ENCODE measurements at regions not wholly inside any gene's neighbourhood (a gene's known extent, or its start where the extent isn't known, plus 50 kb on each side); places are given as distances from the start of the nearest gene placed in this dataset.

DNA sequence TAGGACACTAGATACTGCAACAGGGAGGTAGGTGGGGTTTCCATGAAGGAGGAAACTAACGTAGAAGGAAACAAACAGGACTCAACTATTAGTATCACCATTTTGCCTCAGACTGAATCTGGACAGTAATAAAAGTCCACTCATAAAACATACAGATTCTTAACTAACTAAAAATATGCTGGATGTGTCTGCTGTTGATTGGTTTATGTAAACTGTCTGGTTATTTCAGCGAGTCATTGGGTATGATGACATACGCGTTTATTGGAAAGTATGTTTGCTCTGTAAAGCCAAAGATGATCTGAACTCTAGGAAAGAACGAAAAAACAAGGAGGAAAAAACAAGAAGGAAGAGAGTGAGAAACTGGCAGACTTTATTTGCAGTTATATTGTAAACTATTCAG, 1816.1 kb upstream of the LRRTM1 start:
- H3K27ac ChIP-seq, result no peak overlapping the region
- no peak overlapping the region for H3K4me3 ChIP-seq
- DNase-seq (ENCODE audit: low read depth in 1 of 2, low spot score in 2 of 2), result no peak
- no peaks in the 10 kb centered on the region for H3K27me3 ChIP-seq (replicated peaks)
- no peaks in the 10 kb centered on the region for H3K9me3 ChIP-seq (replicated peaks)
- no peaks in the 10 kb centered on the region for H3K4me1 ChIP-seq (replicated peaks)
- H3K36me3 ChIP-seq, result no peaks in the 10 kb centered on the region

- DNase-seq (ENCODE audit: low read depth in 1 of 2, low spot score in 2 of 2), result no peak
- no peaks in the 10 kb centered on the region for H3K9me3 ChIP-seq (replicated peaks)
- H3K4me3 ChIP-seq, result no peak overlapping the region
- no peaks in the 10 kb centered on the region for H3K27me3 ChIP-seq (replicated peaks)
- no peaks in the 10 kb centered on the region for H3K4me1 ChIP-seq (replicated peaks)
- H3K36me3 ChIP-seq, result no peaks in the 10 kb centered on the region
- no peak overlapping the region for H3K27ac ChIP-seq
Measured at GRCh38 chr2:82120115-82120514, 1815.6 kb upstream of the LRRTM1 start.

GRCh38 chr2:82109418-82109817, 1804.9 kb upstream of the LRRTM1 start:
- DNase-seq (ENCODE audit: low read depth in 1 of 2, low spot score in 2 of 2), result no peak
- Histone ChIP-seq H3K27ac (no peak overlapping the region), H3K36me3 (no peaks in the 10 kb centered on the region), H3K27me3 (replicated peaks) (no peaks in the 10 kb centered on the region), H3K4me3 (no peak overlapping the region), H3K4me1 (replicated peaks) (no peaks in the 10 kb centered on the region), H3K9me3 (replicated peaks) (peaks cover 3% of the 10 kb centered on the region)

- no peaks in the 10 kb centered on the region for H3K27me3 ChIP-seq (replicated peaks)
- DNase-seq (ENCODE audit: low read depth in 1 of 2, low spot score in 2 of 2), result no peak
- no peaks in the 10 kb centered on the region for H3K4me1 ChIP-seq (replicated peaks)
- H3K27ac ChIP-seq, result no peak overlapping the region
- H3K4me3 ChIP-seq, result no peak overlapping the region
- no peaks in the 10 kb centered on the region for H3K9me3 ChIP-seq (replicated peaks)
- H3K36me3 ChIP-seq, result no peaks in the 10 kb centered on the region
Measured at GRCh38 chr2:82098617-82099016, 1794.1 kb upstream of the LRRTM1 start.

GRCh38 chr2:82089518-82089917, 1785.0 kb upstream of the LRRTM1 start:
- no peak overlapping the region for H3K27ac ChIP-seq
- no peaks in the 10 kb centered on the region for H3K36me3 ChIP-seq
- H3K27me3 ChIP-seq (replicated peaks), result no peaks in the 10 kb centered on the region
- H3K4me1 ChIP-seq (replicated peaks), result no peaks in the 10 kb centered on the region
- DNase-seq (ENCODE audit: low read depth in 1 of 2, low spot score in 2 of 2), result no peak
- peaks cover 3% of the 10 kb centered on the region for H3K9me3 ChIP-seq (replicated peaks)
- H3K4me3 ChIP-seq, result no peak overlapping the region

GRCh38 chr2:82084679-82085392, 1780.3 kb upstream of the LRRTM1 start:
- H3K36me3 ChIP-seq, result no peaks in the 10 kb centered on the region
- H3K27me3 ChIP-seq (replicated peaks), result no peaks in the 10 kb centered on the region
- no peak for DNase-seq (ENCODE audit: low read depth in 1 of 2, low spot score in 2 of 2)
- H3K27ac ChIP-seq, result no peak overlapping the region
- no peaks in the 10 kb centered on the region for H3K4me1 ChIP-seq (replicated peaks)
- peaks cover 3% of the 10 kb centered on the region for H3K9me3 ChIP-seq (replicated peaks)
- no peak overlapping the region for H3K4me3 ChIP-seq

GRCh38 chr2:82075875-82076274, 1771.3 kb upstream of the LRRTM1 start:
- Histone ChIP-seq H3K27ac (no peak overlapping the region), H3K4me1 (replicated peaks) (no peaks in the 10 kb centered on the region), H3K36me3 (no peaks in the 10 kb centered on the region), H3K27me3 (replicated peaks) (no peaks in the 10 kb centered on the region), H3K9me3 (replicated peaks) (no peaks in the 10 kb centered on the region; the same call in 1 of the 2 replicates), H3K4me3 (no peak overlapping the region)
- DNase-seq (ENCODE audit: low read depth in 1 of 2, low spot score in 2 of 2), result no peak

GRCh38 chr2:82062463-82062862, 1757.9 kb upstream of the LRRTM1 start:
- DNase-seq (ENCODE audit: low read depth in 1 of 2, low spot score in 2 of 2), result no peak
- Histone ChIP-seq H3K4me1 (replicated peaks) (no peaks in the 10 kb centered on the region), H3K27me3 (replicated peaks) (no peaks in the 10 kb centered on the region), H3K4me3 (no peak overlapping the region), H3K9me3 (replicated peaks) (no peaks in the 10 kb centered on the region), H3K27ac (no peak overlapping the region), H3K36me3 (no peaks in the 10 kb centered on the region)

DNA sequence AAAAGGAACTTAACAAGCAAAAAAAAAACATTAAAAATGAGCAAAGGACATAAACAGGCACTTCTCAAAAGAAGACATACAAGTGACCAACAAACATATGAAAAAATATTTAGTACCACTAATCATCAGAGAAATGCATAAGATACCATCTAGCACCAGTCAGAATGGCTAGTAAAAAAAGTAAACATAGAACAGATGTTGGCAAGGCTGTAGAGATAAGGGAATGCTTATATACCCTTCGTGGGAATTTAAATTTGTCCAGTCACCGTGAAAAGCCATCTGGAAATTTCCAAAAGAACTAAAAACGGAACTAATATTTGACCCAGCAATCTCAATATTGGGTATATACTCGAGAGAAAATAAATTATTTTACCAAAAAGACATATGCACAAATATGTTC, 1751.3 kb upstream of the LRRTM1 start:
- Histone ChIP-seq H3K4me1 (replicated peaks) (no peaks in the 10 kb centered on the region), H3K36me3 (no peaks in the 10 kb centered on the region), H3K4me3 (no peak overlapping the region), H3K27me3 (replicated peaks) (no peaks in the 10 kb centered on the region), H3K9me3 (replicated peaks) (no peaks in the 10 kb centered on the region), H3K27ac (no peak overlapping the region)
- DNase-seq (ENCODE audit: low read depth in 1 of 2, low spot score in 2 of 2), result no peak

- no peaks in the 10 kb centered on the region for H3K27me3 ChIP-seq (replicated peaks)
- H3K4me3 ChIP-seq, result no peak overlapping the region
- H3K4me1 ChIP-seq (replicated peaks), result no peaks in the 10 kb centered on the region
- no peak for DNase-seq (ENCODE audit: low read depth in 1 of 2, low spot score in 2 of 2)
- no peak overlapping the region for H3K27ac ChIP-seq
- H3K36me3 ChIP-seq, result no peaks in the 10 kb centered on the region
- H3K9me3 ChIP-seq (replicated peaks), result no peaks in the 10 kb centered on the region
Measured at GRCh38 chr2:82043867-82044266, 1739.3 kb upstream of the LRRTM1 start.

- H3K27me3 ChIP-seq (replicated peaks), result no peaks in the 10 kb centered on the region
- no peaks in the 10 kb centered on the region for H3K36me3 ChIP-seq
- no peaks in the 10 kb centered on the region for H3K9me3 ChIP-seq (replicated peaks)
- H3K4me3 ChIP-seq, result no peak overlapping the region
- H3K4me1 ChIP-seq (replicated peaks), result no peaks in the 10 kb centered on the region
- DNase-seq (ENCODE audit: low read depth in 1 of 2, low spot score in 2 of 2), result no peak
- no peak overlapping the region for H3K27ac ChIP-seq
Measured at GRCh38 chr2:82027921-82028615, 1723.5 kb upstream of the LRRTM1 start.

GRCh38 chr2:82023710-82024109, 1719.2 kb upstream of the LRRTM1 start:
- Histone ChIP-seq H3K4me1 (replicated peaks) (no peaks in the 10 kb centered on the region), H3K36me3 (no peaks in the 10 kb centered on the region), H3K27me3 (replicated peaks) (no peaks in the 10 kb centered on the region), H3K4me3 (no peak overlapping the region), H3K9me3 (replicated peaks) (no peaks in the 10 kb centered on the region), H3K27ac (no peak overlapping the region)
- no peak for DNase-seq (ENCODE audit: low read depth in 1 of 2, low spot score in 2 of 2)

DNA sequence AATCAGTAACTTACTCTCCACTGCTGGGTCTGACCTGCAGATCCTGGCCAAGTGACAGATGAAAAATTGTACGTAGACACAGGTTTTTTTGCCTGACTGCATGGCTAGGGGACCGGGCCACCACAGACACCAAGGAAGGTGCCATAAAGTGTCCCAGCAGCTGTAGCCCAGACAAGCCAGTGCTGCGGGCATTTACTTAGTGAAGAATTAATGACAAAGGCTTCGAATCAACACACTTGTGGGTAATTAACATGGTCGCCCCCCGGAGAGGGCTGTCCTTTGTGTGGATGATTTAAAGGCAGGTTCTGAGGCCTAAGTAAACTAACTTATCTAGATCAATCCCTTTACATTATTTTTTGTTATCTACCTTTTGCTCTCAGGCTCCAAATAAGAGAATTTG, 1709.1 kb upstream of the LRRTM1 start:
- Histone ChIP-seq H3K27me3 (replicated peaks) (no peaks in the 10 kb centered on the region), H3K27ac (no peak overlapping the region)
- no peak for DNase-seq (ENCODE audit: low read depth in 1 of 2, low spot score in 2 of 2)

DNA sequence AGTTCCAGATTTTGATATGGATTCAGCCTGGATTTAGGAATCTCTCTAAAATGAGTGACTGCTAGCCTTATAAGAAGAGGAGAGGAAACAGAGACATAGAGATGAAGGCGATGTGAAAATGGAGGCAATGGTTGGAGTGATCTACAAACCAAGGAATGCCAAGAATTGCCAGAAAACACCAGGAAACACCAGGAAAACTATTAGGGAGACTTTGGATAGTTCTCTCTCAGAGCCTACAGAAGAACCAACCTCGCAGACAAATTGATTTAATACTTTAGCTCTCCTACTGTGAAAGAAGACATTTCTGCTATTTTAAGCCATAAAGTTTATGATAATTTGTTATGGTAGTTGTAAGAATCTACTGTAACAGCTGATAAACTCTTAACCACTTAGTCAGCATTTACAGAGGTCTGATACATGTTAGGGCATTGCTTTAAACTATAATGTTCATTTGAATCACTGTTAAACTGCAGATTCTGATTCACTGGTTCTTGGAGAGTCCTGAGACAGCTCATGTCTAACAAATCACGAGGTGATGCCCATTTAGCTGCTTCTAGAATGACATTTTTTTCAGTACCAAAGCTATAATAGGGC, 1702.6 kb upstream of the LRRTM1 start:
- DNase-seq (ENCODE audit: low read depth in 1 of 2, low spot score in 2 of 2), result no peak
- Histone ChIP-seq H3K27me3 (replicated peaks) (no peaks in the 10 kb centered on the region), H3K4me3 (no peak overlapping the region), H3K4me1 (replicated peaks) (no peaks in the 10 kb centered on the region), H3K36me3 (no peaks in the 10 kb centered on the region), H3K27ac (no peak overlapping the region), H3K9me3 (replicated peaks) (no peaks in the 10 kb centered on the region)

More for the DNA sequence above, 1709.1 kb upstream of the LRRTM1 start:
- Histone ChIP-seq H3K4me1 (replicated peaks) (no peaks in the 10 kb centered on the region), H3K4me3 (no peak overlapping the region), H3K36me3 (no peaks in the 10 kb centered on the region), H3K9me3 (replicated peaks) (no peaks in the 10 kb centered on the region)
